Keratinocyte (primary cell): ENCODE measurements at regions not wholly inside any gene's neighbourhood (a gene's known extent, or its start where the extent isn't known, plus 50 kb on each side); places are given as distances from the start of the nearest gene placed in this dataset.

Experiments used
- DNase-seq: peaks from one replicate; pipeline ENCODE4 v3.0.0-alpha.2; 2011; ENCODE audit warnings: low read depth, missing footprints, low spot score
- FAIRE-seq: peaks from 2 replicates; lab custom pipeline; 2011; peaks lifted over from hg19 to GRCh38; lab: Jason Lieb, UNC
- H2AFZ ChIP-seq: 2 replicates; pipeline ENCODE4 v1.6.0; 2012; ENCODE audit warnings: low read length, control low read depth, inconsistent platforms; ENCODE audit not compliant: control insufficient read depth
- H3K27ac ChIP-seq: 2 replicates; pipeline ENCODE4 v1.5.1; 2011; ENCODE audit warnings: low read length; ENCODE audit not compliant: control insufficient read depth, insufficient read depth
- H3K27me3 ChIP-seq: 3 replicates; pipeline ENCODE4 v1.6.0; 2011; ENCODE audit warnings: low read length; ENCODE audit not compliant: control insufficient read depth, insufficient read depth; ENCODE audit errors: extremely low read depth
- H3K36me3 ChIP-seq, 2 experiments: 2 replicates in 1 of 2; 3 replicates in 1 of 2; pipeline ENCODE4 v1.5.1; 2011; ENCODE audit warnings: low read length in 2 of 2, mild to moderate bottlenecking in 1 of 2; ENCODE audit not compliant: control insufficient read depth in 2 of 2, insufficient read depth in 2 of 2; ENCODE audit errors: extremely low read depth in 1 of 2
- H3K4me1 ChIP-seq: 3 replicates; pipeline ENCODE4 v1.5.1; 2011; ENCODE audit warnings: low read length; ENCODE audit not compliant: control insufficient read depth, insufficient read depth; ENCODE audit errors: extremely low read depth
- H3K4me2 ChIP-seq: 3 replicates; pipeline ENCODE4 v1.6.0; 2011; ENCODE audit warnings: low read depth, low read length; ENCODE audit not compliant: control insufficient read depth, insufficient read depth; ENCODE audit errors: extremely low read depth
- H3K4me3 ChIP-seq, 3 experiments: fragments of 200-600 bp in 1 of 3; sonication (generic) in 1 of 3; 2 replicates in 2 of 3; 3 replicates in 1 of 3; pipeline ENCODE4 v1.5.1; 2011 to 2016; ENCODE audit warnings: low read length in 3 of 3, mild to moderate bottlenecking in 3 of 3, control low read depth in 2 of 3, inconsistent platforms in 1 of 3, low read depth in 1 of 3, mixed read lengths in 1 of 3, mixed run types in 1 of 3, moderate library complexity in 1 of 3; ENCODE audit not compliant: control insufficient read depth in 2 of 3, insufficient read depth in 2 of 3; ENCODE audit errors: extremely low read depth in 1 of 3
- H3K79me2 ChIP-seq: 2 replicates; pipeline ENCODE4 v1.6.0; 2012; ENCODE audit warnings: low read length; ENCODE audit not compliant: control insufficient read depth, insufficient read depth
- H3K9ac ChIP-seq: 3 replicates; pipeline ENCODE4 v1.6.0; 2011; ENCODE audit warnings: low read length; ENCODE audit not compliant: control insufficient read depth, insufficient read depth; ENCODE audit errors: extremely low read depth
- H3K9me1 ChIP-seq: 3 replicates; pipeline ENCODE4 v1.6.0; 2011; ENCODE audit warnings: low read length; ENCODE audit not compliant: control insufficient read depth, insufficient read depth; ENCODE audit errors: extremely low read depth
- H3K9me3 ChIP-seq: 2 replicates; pipeline ENCODE4 v1.5.1; 2012; ENCODE audit warnings: low read depth, low read length; ENCODE audit not compliant: control insufficient read depth
- H4K20me1 ChIP-seq: 3 replicates; pipeline ENCODE4 v1.6.0; 2011; ENCODE audit warnings: low read length; ENCODE audit not compliant: control insufficient read depth, insufficient read depth; ENCODE audit errors: extremely low read depth
- CTCF ChIP-seq, 3 experiments: IDR thresholded peaks in 1 of 3; conservative IDR thresholded peaks in 1 of 3; optimal IDR thresholded peaks in 1 of 3; 2 replicates in 2 of 3; 3 replicates in 1 of 3; pipeline versions ENCODE3 to v1.5.1; 2011; ENCODE audit warnings: low read length in 3 of 3, mild to moderate bottlenecking in 3 of 3, moderate library complexity in 2 of 3, control low read depth in 1 of 3, inconsistent platforms in 1 of 3; ENCODE audit not compliant: insufficient read depth in 2 of 3; ENCODE audit errors: extremely low read depth in 1 of 3
- EZH2 ChIP-seq: IDR thresholded peaks from one replicate; pipeline ENCODE4 v1.6.1; 2012; ENCODE audit warnings: inconsistent platforms, mild to moderate bottlenecking, low read length, moderate library complexity
- dilution Hi-C: fragments of 300-500 bp; cut with MboI; formaldehyde crosslinking; loops from one replicate; pipeline ENCODE4 v1.7.0; 2020; ENCODE audit warnings: low sequenced_read_pairs; ENCODE audit not compliant: extremely low pct_ligation_motif_present

GRCh38 chr5:125551797-125552196, 805.4 kb upstream of the ZNF608 start:
- DNase-seq (no peak), FAIRE-seq (no peak)
- H3K9ac ChIP-seq, result no peak overlapping the region
- no peaks in the 10 kb centered on the region for H3K27me3 ChIP-seq
- H4K20me1 ChIP-seq, result no peaks in the 10 kb centered on the region
- no peaks in the 10 kb centered on the region for H3K9me1 ChIP-seq
- H3K36me3 ChIP-seq, result no peaks in the 10 kb centered on the region
- no peak overlapping the region for H3K4me2 ChIP-seq
- H2AFZ ChIP-seq, result no peak overlapping the region
- H3K4me3 ChIP-seq, result no peak overlapping the region
- TF ChIP-seq EZH2 (no peak), CTCF (optimal IDR thresholded peaks at IDR 0.05 in 1 of 3, IDR thresholded peaks at IDR 0.05 in 1 of 3, conservative IDR thresholded peaks at IDR 0.05 in 1 of 3; ENCODE audit: extremely low read depth in 1 of 3, insufficient read depth in 2 of 3, low read length in 3 of 3) (no peak)
- H3K9me3 ChIP-seq, result no peaks in the 10 kb centered on the region
- no peaks in the 10 kb centered on the region for H3K79me2 ChIP-seq
- dilution Hi-C loops, result no loop called here
- H3K27ac ChIP-seq, result no peak overlapping the region
- H3K4me1 ChIP-seq, result peaks cover 4% of the 10 kb centered on the region

- Histone ChIP-seq H3K79me2 (no peaks in the 10 kb centered on the region), H3K4me2 (no peak overlapping the region), H3K36me3 (no peaks in the 10 kb centered on the region), H3K9me3 (no peaks in the 10 kb centered on the region), H4K20me1 (no peaks in the 10 kb centered on the region), H2AFZ (no peak overlapping the region), H3K27me3 (no peaks in the 10 kb centered on the region), H3K27ac (no peak overlapping the region), H3K4me3 (no peak overlapping the region), H3K4me1 (peaks cover 4% of the 10 kb centered on the region), H3K9ac (no peak overlapping the region), H3K9me1 (no peaks in the 10 kb centered on the region)
- no peak for TF ChIP-seq CTCF (optimal IDR thresholded peaks at IDR 0.05 in 1 of 3, IDR thresholded peaks at IDR 0.05 in 1 of 3, conservative IDR thresholded peaks at IDR 0.05 in 1 of 3; ENCODE audit: extremely low read depth in 1 of 3, insufficient read depth in 2 of 3, low read length in 3 of 3)
- TF ChIP-seq EZH2, result no peak
- dilution Hi-C loops, result no loop called here
- DNase-seq, result no peak
- no peak for FAIRE-seq
These were observed 806.0 kb upstream of the ZNF608 start for GRCh38 chr5:125552486-125552885.
